ENCODE measurements at regions not wholly inside any gene's neighbourhood (a gene's known extent, or its start where the extent isn't known, plus 50 kb on each side); places are given as distances from the start of the nearest gene placed in this dataset.

DNA sequence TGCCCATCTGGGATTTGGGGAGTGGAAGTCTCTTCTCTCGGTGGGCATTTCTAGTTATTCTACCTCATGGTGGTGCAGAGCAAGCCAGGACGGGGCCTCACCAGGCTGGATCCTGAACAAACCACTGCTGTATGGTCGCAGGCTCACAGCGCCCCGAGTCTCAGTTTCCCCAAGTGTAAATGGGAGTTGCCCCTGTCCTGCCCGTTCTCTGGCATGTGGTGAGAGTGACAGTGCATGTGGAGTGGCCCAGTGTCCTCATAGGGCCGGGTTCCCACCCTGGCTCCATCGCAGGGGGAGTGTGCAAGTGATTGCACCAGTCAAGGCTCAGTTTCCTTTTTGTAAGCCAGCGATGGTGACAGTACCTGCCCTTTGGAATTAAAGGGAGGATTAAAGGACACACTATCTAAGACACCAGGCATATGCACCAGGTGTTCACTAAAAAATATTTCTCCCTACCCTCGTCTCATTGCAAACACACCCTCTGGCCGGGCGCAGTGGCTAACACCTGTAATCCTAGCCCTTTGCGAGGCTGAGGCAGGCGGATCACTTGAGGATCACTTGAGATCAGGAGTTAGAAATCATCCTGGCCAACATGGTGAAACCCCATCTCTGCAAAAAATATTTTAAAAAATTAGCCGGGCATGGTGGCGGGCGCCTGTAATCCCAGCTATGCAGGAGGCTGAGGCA, 173.3 kb upstream of the MYCN start:
- no peak for DNase-seq (ENCODE audit: extremely low read depth, insufficient read length)
- Histone ChIP-seq H3K4me3 (replicated peaks; ENCODE audit: low read depth, low read length) (no peak overlapping the region), H3K36me3 (ENCODE audit: control insufficient read depth, insufficient read depth, low read length) (no peaks in the 10 kb centered on the region), H3K27me3 (replicated peaks; ENCODE audit: control insufficient read depth, insufficient read depth, low read length) (no peaks in the 10 kb centered on the region; the same call in 1 of the 2 replicates)
- TF ChIP-seq, protein P1, sequence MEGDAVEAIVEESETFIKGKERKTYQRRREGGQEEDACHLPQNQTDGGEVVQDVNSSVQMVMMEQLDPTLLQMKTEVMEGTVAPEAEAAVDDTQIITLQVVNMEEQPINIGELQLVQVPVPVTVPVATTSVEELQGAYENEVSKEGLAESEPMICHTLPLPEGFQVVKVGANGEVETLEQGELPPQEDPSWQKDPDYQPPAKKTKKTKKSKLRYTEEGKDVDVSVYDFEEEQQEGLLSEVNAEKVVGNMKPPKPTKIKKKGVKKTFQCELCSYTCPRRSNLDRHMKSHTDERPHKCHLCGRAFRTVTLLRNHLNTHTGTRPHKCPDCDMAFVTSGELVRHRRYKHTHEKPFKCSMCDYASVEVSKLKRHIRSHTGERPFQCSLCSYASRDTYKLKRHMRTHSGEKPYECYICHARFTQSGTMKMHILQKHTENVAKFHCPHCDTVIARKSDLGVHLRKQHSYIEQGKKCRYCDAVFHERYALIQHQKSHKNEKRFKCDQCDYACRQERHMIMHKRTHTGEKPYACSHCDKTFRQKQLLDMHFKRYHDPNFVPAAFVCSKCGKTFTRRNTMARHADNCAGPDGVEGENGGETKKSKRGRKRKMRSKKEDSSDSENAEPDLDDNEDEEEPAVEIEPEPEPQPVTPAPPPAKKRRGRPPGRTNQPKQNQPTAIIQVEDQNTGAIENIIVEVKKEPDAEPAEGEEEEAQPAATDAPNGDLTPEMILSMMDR (IDR thresholded peaks at IDR 0.05; ENCODE audit: insufficient read depth, low read length, poor library complexity, severe bottlenecking), result no peak

DNA sequence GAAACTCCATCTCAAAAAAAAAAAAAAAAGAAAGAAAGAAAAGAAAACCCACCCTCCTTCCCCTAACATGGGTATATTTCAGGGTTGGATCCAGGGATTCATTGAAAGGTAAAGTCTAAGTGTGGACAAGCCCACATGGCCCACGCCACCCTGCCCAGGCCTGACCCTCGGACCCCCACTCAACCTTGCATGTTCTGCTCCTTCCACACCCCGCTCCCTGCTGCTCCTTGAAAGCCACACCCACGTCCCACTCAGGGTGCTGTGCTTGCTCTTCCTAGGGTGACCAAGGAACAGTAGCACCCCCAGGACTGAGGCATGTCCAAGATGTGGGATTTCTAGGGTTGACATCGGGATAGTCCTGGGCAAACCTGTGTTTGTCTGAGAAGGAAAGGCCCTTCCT, 172.7 kb upstream of the MYCN start:
- Histone ChIP-seq H3K4me3 (replicated peaks; ENCODE audit: low read depth, low read length) (no peak overlapping the region), H3K27me3 (replicated peaks; ENCODE audit: control insufficient read depth, insufficient read depth, low read length) (no peaks in the 10 kb centered on the region; the same call in 1 of the 2 replicates), H3K36me3 (ENCODE audit: control insufficient read depth, insufficient read depth, low read length) (no peaks in the 10 kb centered on the region)
- TF ChIP-seq, protein P1 (IDR thresholded peaks at IDR 0.05; ENCODE audit: insufficient read depth, low read length, poor library complexity, severe bottlenecking), result no peak
- no peak for DNase-seq (ENCODE audit: extremely low read depth, insufficient read length)

DNA sequence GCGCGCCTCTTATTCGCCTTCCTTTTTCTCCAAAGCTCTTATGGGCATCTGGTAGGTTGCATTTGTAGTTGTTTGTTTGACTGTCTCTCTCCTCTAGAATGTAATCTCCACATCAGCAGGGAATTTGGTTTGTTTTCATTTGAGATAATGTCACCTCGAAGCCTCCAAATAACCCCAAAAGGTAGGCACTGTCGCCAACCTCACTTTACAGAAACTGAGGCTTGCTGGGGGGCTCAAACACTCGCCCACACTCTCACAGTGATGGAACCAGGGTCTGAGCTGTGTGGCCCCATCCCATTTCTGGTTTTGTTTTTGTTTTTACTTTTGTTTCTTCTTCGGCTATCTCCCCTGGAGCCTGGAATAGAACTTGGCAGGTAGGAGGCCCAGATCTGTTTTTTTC, 172.2 kb upstream of the MYCN start:
- DNase-seq (ENCODE audit: extremely low read depth, insufficient read length), result no peak
- H3K27me3 ChIP-seq (replicated peaks; ENCODE audit: control insufficient read depth, insufficient read depth, low read length), result no peaks in the 10 kb centered on the region; the same call in 1 of the 2 replicates

DNA sequence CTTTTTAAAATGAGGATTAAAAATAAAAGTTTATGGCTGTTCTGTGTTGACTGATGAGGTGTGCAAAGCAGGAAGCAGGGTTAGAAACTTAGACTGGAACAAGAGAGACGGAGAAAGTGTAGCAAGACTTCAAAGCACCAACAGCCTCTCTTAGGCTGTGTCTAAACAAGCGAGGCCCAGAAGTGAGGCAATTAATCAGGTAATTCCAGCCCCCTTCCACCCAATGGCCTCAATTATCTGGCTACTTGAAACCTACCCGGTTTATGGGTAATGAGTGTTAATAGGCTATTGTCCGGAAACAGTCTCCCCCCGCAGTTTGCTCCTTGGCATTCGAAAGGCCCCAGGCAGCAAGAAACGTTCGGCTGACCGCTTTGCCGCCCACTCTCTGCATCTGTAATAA, 171.7 kb upstream of the MYCN start:
- TF ChIP-seq, protein P1 (IDR thresholded peaks at IDR 0.05; ENCODE audit: insufficient read depth, low read length, poor library complexity, severe bottlenecking), result no peak
- Histone ChIP-seq H3K36me3 (ENCODE audit: control insufficient read depth, insufficient read depth, low read length) (no peaks in the 10 kb centered on the region), H3K27me3 (replicated peaks; ENCODE audit: control insufficient read depth, insufficient read depth, low read length) (no peaks in the 10 kb centered on the region; the same call in 1 of the 2 replicates), H3K4me3 (replicated peaks; ENCODE audit: low read depth, low read length) (no peak overlapping the region)
- DNase-seq (ENCODE audit: extremely low read depth, insufficient read length), result no peak

More for the DNA sequence above, 172.2 kb upstream of the MYCN start:
- H3K36me3 ChIP-seq (ENCODE audit: control insufficient read depth, insufficient read depth, low read length), result no peaks in the 10 kb centered on the region
- no peak overlapping the region for H3K4me3 ChIP-seq (replicated peaks; ENCODE audit: low read depth, low read length)
- TF ChIP-seq, protein P1 (IDR thresholded peaks at IDR 0.05; ENCODE audit: insufficient read depth, low read length, poor library complexity, severe bottlenecking), result no peak

DNA sequence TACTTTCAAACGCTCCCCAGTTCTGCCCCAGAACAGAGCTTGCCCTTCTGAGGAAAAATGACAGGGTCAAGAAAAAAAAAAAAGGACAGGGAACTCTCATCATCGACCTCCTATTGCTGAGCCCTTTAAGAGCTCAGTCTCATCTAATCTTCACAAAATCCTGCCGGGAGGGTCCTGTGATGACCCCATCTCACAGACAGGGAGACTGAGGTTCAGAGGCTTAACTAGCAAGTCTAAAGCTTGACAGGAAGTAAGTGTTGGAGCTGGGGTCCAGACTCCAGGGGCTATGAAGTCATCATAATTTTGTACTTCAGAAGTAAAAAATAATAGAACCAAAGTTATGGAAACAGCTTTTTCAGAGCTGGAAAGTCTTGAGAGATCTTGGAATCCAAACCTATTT, 171.1 kb upstream of the MYCN start:
- no peak for DNase-seq (ENCODE audit: extremely low read depth, insufficient read length)
- Histone ChIP-seq H3K36me3 (ENCODE audit: control insufficient read depth, insufficient read depth, low read length) (no peaks in the 10 kb centered on the region), H3K4me3 (replicated peaks; ENCODE audit: low read depth, low read length) (no peak overlapping the region), H3K27me3 (replicated peaks; ENCODE audit: control insufficient read depth, insufficient read depth, low read length) (no peaks in the 10 kb centered on the region; the same call in 1 of the 2 replicates)
- TF ChIP-seq, protein P1 (IDR thresholded peaks at IDR 0.05; ENCODE audit: insufficient read depth, low read length, poor library complexity, severe bottlenecking), result no peak

Data from GM06990 (cell line).